K562 (cell line): ENCODE measurements at regions not wholly inside any gene's neighbourhood (a gene's known extent, or its start where the extent isn't known, plus 50 kb on each side); places are given as distances from the start of the nearest gene placed in this dataset.

Experiments used
- ATAC-seq: fragments of 200-7000 bp; cut with Tn5 transposase; 3 replicates; pipeline ENCODE4 v1.9.1; 2020; ENCODE audit warnings: moderate library complexity
- BruUV-seq: library from RNA; stranded (reverse); fragments of 400-500 nt; replicated peaks from 2 replicates; lab custom pipeline; 2021; lab: Mats Ljungman, UMichigan
- CTCF ChIA-PET: fragments of 300-600 bp; formaldehyde crosslinking; extraction: SDS; loops from one replicate; lab custom pipeline; 2021; ENCODE audit warnings: low intra/inter-chr PET ratio; lab: Yijun Ruan, JAX
- POLR2A ChIA-PET: fragments of 300-600, 350-650 bp; sonication (Branson Sonifier 250); formaldehyde crosslinking; extraction: SDS; loops from one replicate; lab custom pipeline; 2021; ENCODE audit warnings: antibody characterized with exemption, inconsistent platforms; lab: Yijun Ruan, JAX
- DNase-seq, 4 experiments: peaks; one replicate each; pipeline versions ENCODE4 v3.0.0 to v3.0.0-alpha.2; 2011 to 2018; ENCODE audit warnings: low spot score in 3 of 4, mixed read lengths in 3 of 4; ENCODE audit errors: extremely low read depth in 1 of 4
- FAIRE-seq: peaks from 2 replicates; lab custom pipeline; 2011; peaks lifted over from hg19 to GRCh38; lab: Jason Lieb, UNC
- H2AFZ ChIP-seq: 2 replicates; pipeline ENCODE4 v1.6.0; 2011; ENCODE audit warnings: low read depth, low read length, control low read depth, inconsistent platforms
- H3K27ac ChIP-seq: fragments of 200-600 bp; 3 replicates; pipeline ENCODE4 v1.8.0; 2011; ENCODE audit warnings: low read depth, mild to moderate bottlenecking, control low read depth, inconsistent platforms, low read length, moderate library complexity, mixed read lengths; ENCODE audit errors: extremely low read depth
- H3K27me3 ChIP-seq, 2 experiments: fragments of 300-600 bp in 1 of 2; 2 replicates in 1 of 2; 3 replicates in 1 of 2; pipeline versions ENCODE4 v1.6.0 to v1.8.0; 2011; ENCODE audit warnings: inconsistent platforms in 2 of 2, low read length in 2 of 2, mild to moderate bottlenecking in 1 of 2, mixed read lengths in 1 of 2, moderate library complexity in 1 of 2; ENCODE audit not compliant: control insufficient read depth in 2 of 2, insufficient read depth in 2 of 2
- H3K36me3 ChIP-seq: fragments of 300-600 bp; 3 replicates; pipeline ENCODE4 v1.8.0; 2011; ENCODE audit warnings: mild to moderate bottlenecking, low read length, inconsistent platforms; ENCODE audit not compliant: control insufficient read depth, insufficient read depth
- H3K4me1 ChIP-seq, 2 experiments: fragments of 200-600 bp in 1 of 2; replicated peaks in 1 of 2; 2 replicates in 1 of 2; 3 replicates in 1 of 2; pipeline versions ENCODE4 v1.5.1 to v1.8.0; 2011; ENCODE audit warnings: inconsistent platforms in 2 of 2, low read length in 2 of 2, mild to moderate bottlenecking in 1 of 2, mixed read lengths in 1 of 2, moderate library complexity in 1 of 2; ENCODE audit not compliant: control insufficient read depth in 2 of 2, insufficient read depth in 2 of 2
- H3K4me2 ChIP-seq: 2 replicates; pipeline ENCODE4 v1.6.1; 2011; ENCODE audit warnings: low read length, control low read depth, inconsistent platforms, mixed read lengths; ENCODE audit not compliant: insufficient read depth
- H3K4me3 ChIP-seq: fragments of 200-600 bp; sonication (generic), shearing (Covaris generic); 2 replicates; pipeline ENCODE4 v1.5.1; 2016; ENCODE audit warnings: control low read depth, inconsistent platforms
- H3K79me2 ChIP-seq: fragments of 200-600 bp; 3 replicates; pipeline ENCODE4 v1.8.0; 2011; ENCODE audit warnings: low read length, inconsistent platforms; ENCODE audit not compliant: control insufficient read depth, insufficient read depth
- H3K9ac ChIP-seq, 2 experiments: 2 replicates each; pipeline versions ENCODE4 v1.6.0 to v1.6.1; 2011; ENCODE audit warnings: low read depth in 2 of 2, low read length in 2 of 2, control low read depth in 1 of 2, inconsistent platforms in 1 of 2, mild to moderate bottlenecking in 1 of 2, mixed read lengths in 1 of 2; ENCODE audit not compliant: insufficient read depth in 1 of 2
- H3K9me1 ChIP-seq: one replicate; pipeline ENCODE4 v1.6.0; 2011; ENCODE audit warnings: inconsistent platforms, mild to moderate bottlenecking, low read length, moderate library complexity; ENCODE audit not compliant: control insufficient read depth, insufficient read depth
- H3K9me3 ChIP-seq: replicated peaks from 2 replicates; pipeline ENCODE4 v1.5.1; 2011; ENCODE audit warnings: low read depth, low read length, inconsistent platforms; ENCODE audit not compliant: control insufficient read depth, insufficient read depth
- H4K20me1 ChIP-seq: replicated peaks from 2 replicates; pipeline ENCODE4 v1.6.1; 2011; ENCODE audit warnings: low read length, inconsistent platforms, mixed read lengths; ENCODE audit not compliant: control insufficient read depth, insufficient read depth
- ILF3 ChIP-seq: fragments of 450-650 bp; IDR thresholded peaks from 2 replicates; pipeline ENCODE4 v1.6.1; 2018; ENCODE audit warnings: antibody characterized with exemption, mild to moderate bottlenecking, moderate library complexity, borderline replicate concordance
- KAT2B ChIP-seq: IDR thresholded peaks from one replicate; pipeline ENCODE4 v1.6.1; 2012; ENCODE audit warnings: low read depth, mild to moderate bottlenecking, control low read depth, inconsistent platforms, low read length, moderate library complexity
- PHF20 ChIP-seq: fragments of 450-650 bp; IDR thresholded peaks from 2 replicates; pipeline ENCODE4 v1.6.1; 2018; ENCODE audit not compliant: partially characterized antibody
- RBBP5 ChIP-seq: fragments of 200-600 bp; sonication (generic); IDR thresholded peaks from 2 replicates; pipeline ENCODE4 v1.6.1; 2012; ENCODE audit warnings: borderline replicate concordance, mild to moderate bottlenecking, low read length, control low read depth, inconsistent platforms; ENCODE audit not compliant: insufficient read depth, poor library complexity, severe bottlenecking
- STAT5A ChIP-seq: IDR thresholded peaks from 2 replicates; pipeline ENCODE4 v1.6.1; 2012; ENCODE audit warnings: low read length, inconsistent platforms, borderline replicate concordance
- TSC22D4 ChIP-seq: fragments of 450-650 bp; IDR thresholded peaks from 2 replicates; pipeline ENCODE4 v1.6.1; 2016; ENCODE audit warnings: missing genetic modification characterization, missing biosample characterization, control low read depth
- ZHX1 ChIP-seq: fragments of 150-350 bp; conservative IDR thresholded peaks from 2 replicates; pipeline ENCODE4 v1.6.1; 2014; ENCODE audit warnings: low read length
- ZNF121 ChIP-seq: sonication (generic); formaldehyde crosslinking; conservative IDR thresholded peaks from 2 replicates; pipeline ENCODE4 v1.8.0; 2022; ENCODE audit warnings: missing genetic modification reagents
- ZNF354B ChIP-seq: fragments of 250-450 bp; sonication (Bioruptor Pico); IDR thresholded peaks from 2 replicates; pipeline ENCODE4 v1.4.0; 2020
- ZNF444 ChIP-seq: fragments of 250-450 bp; sonication (Bioruptor Pico); IDR thresholded peaks from 2 replicates; pipeline ENCODE4 v1.4.0; 2020; ENCODE audit warnings: mild to moderate bottlenecking, moderate library complexity
- WGBS: fragments of 100-300 bp; shearing (Covaris generic); methylation state at CpG from one replicate; pipeline ENCODE4 v1.1.6; 2016; ENCODE audit warnings: low coverage, mixed read lengths; ENCODE audit not compliant: insufficient coverage; ENCODE audit errors: missing lambda C conversion rate; 5-methylcytosine and 5-hydroxymethylcytosine counted together
- in situ Hi-C: fragments of 300-500 bp; cut with MboI; formaldehyde crosslinking; loops from 4 replicates; pipeline ENCODE4 v1.15.0; 2018; ENCODE audit warnings: inconsistent platforms, mixed read lengths
- intact Hi-C: fragments of 100-400 bp; cut with micrococcal nuclease; formaldehyde crosslinking; loops from 2 replicates; pipeline ENCODE4 v1.14.2; 2022

DNA sequence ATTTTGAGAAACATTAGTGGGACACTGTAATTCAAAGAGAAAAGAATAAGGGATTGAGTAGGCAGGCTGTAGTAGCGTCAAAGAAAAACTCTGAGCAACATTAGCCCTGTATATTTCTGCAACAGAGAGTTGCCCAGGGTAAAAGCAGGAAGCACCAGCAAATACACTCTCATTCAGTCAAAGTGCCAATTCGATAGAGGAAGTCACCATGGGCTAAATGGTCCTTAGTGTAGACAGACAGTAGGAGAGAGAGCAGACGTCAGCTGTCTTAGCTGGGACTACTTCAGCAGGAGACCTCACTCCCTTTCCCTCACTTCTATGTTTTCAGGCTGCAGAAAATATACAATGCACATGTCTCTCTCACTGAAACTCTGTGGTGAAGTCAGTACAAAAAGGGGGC lies 2073.8 kb upstream of the TENM3 start:
- FAIRE-seq: no peak
- Histone ChIP-seq H3K79me2 (no peaks in the 10 kb centered on the region), H4K20me1 (no peaks in the 10 kb centered on the region), H3K4me3 (no peak overlapping the region), H3K4me1 (no peaks in the 10 kb centered on the region), H3K27ac (no peak overlapping the region), H3K9me1 (no peaks in the 10 kb centered on the region), H3K9me3 (no peaks in the 10 kb centered on the region), H3K9ac (no peak overlapping the region), H3K36me3 (no peaks in the 10 kb centered on the region), H2AFZ (no peak overlapping the region), H3K4me2 (no peak overlapping the region), H3K27me3 (no peaks in the 10 kb centered on the region)
- ATAC-seq: no peak
- TF ChIP-seq PHF20: no peak
- TF ChIP-seq ZNF354B (CRISPR knock-in tag): no peak
- TF ChIP-seq RBBP5: no peak
- TF ChIP-seq TSC22D4 (tag): no peak
- no TSS peak for BruUV-seq
- DNase-seq: no peak
- POLR2A ChIA-PET: no interaction called here
- CTCF ChIA-PET: no interaction called here
- 0% methylated on average over 3 of the region's 3 CpGs for WGBS
- intact Hi-C loops (no loop called here), in situ Hi-C loops (no loop called here)

DNA sequence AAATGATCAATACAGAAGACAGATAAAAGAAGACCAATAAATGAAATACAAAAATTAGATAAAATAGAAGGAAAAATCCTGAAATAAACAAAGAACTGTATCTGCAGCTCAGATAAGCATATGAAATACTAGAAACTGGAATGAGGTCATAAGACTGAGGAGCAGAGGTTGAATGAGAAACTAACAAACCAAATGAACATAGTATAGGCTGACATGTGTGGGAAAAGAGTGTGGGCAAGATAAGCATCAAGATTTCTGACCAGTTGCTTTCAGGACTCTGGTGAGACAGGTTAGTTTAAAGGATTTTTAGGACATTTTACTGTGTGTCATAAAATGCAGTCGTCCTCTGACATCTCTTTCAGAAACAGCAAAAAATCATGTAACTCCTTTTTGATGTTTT lies 2073.2 kb upstream of the TENM3 start:
- 0% methylated on average over 1 of the region's 1 CpG for WGBS
- no peaks in the 10 kb centered on the region for H3K27me3 ChIP-seq

More for the DNA sequence above, 2073.2 kb upstream of the TENM3 start:
- no peak for ATAC-seq
- BruUV-seq: no TSS peak
- no peak for FAIRE-seq
- ChIA-PET POLR2A (no interaction called here), CTCF (no interaction called here)
- intact Hi-C loops (no loop called here), in situ Hi-C loops (no loop called here)
- no peak overlapping the region for H3K4me3 ChIP-seq
- no peaks in the 10 kb centered on the region for H3K79me2 ChIP-seq
- no peak overlapping the region for H3K9ac ChIP-seq
- no peaks in the 10 kb centered on the region for H3K9me1 ChIP-seq
- no peak for DNase-seq
- no peak overlapping the region for H2AFZ ChIP-seq
- no peaks in the 10 kb centered on the region for H3K9me3 ChIP-seq
- no peaks in the 10 kb centered on the region for H3K36me3 ChIP-seq
- no peaks in the 10 kb centered on the region for H3K4me1 ChIP-seq
- no peaks in the 10 kb centered on the region for H4K20me1 ChIP-seq
- H3K4me2 ChIP-seq: no peak overlapping the region
- no peak overlapping the region for H3K27ac ChIP-seq
- TF ChIP-seq ILF3 (no peak), STAT5A (no peak), ZHX1 (no peak), ZNF444 (no peak), ZNF121 (CRISPR knock-in tag) (no peak), KAT2B (no peak)
